ENCODE measurements at regions not wholly inside any gene's neighbourhood (a gene's known extent, or its start where the extent isn't known, plus 50 kb on each side); places are given as distances from the start of the nearest gene placed in this dataset.

- intact Hi-C loops (cut with micrococcal nuclease) = no loop called here
- Mint-ChIP-seq H3K9me3 (peaks cover 5% of the 10 kb centered on the region), H3K27ac (no peak overlapping the region), H3K27me3 (ENCODE audit: low read depth) (no peaks in the 10 kb centered on the region), H3K36me3 (ENCODE audit: low read depth) (no peaks in the 10 kb centered on the region), H3K4me3 (ENCODE audit: low read depth) (no peak overlapping the region), H3K4me1 (ENCODE audit: low read depth) (no peaks in the 10 kb centered on the region)
- no peak for DNase-seq (ENCODE audit: low spot score)
Observed at GRCh38 chr4:182066037-182066436, 177.2 kb upstream of the TENM3 start.

GRCh38 chr4:182067828-182068227 is 175.4 kb upstream of the TENM3 start:
- peaks cover 5% of the 10 kb centered on the region for H3K9me3 Mint-ChIP-seq
- H3K27me3 Mint-ChIP-seq (ENCODE audit: low read depth) = no peaks in the 10 kb centered on the region
- no peak overlapping the region for H3K4me3 Mint-ChIP-seq (ENCODE audit: low read depth)
- no peaks in the 10 kb centered on the region for H3K36me3 Mint-ChIP-seq (ENCODE audit: low read depth)
- DNase-seq (ENCODE audit: low spot score) = no peak
- no peaks in the 10 kb centered on the region for H3K4me1 Mint-ChIP-seq (ENCODE audit: low read depth)
- intact Hi-C loops (cut with micrococcal nuclease) = no loop called here
- H3K27ac Mint-ChIP-seq = no peak overlapping the region

GRCh38 chr4:182068920-182069319 is 174.3 kb upstream of the TENM3 start:
- Mint-ChIP-seq H3K4me1 (ENCODE audit: low read depth) (no peaks in the 10 kb centered on the region), H3K27ac (no peak overlapping the region), H3K4me3 (ENCODE audit: low read depth) (no peak overlapping the region), H3K36me3 (ENCODE audit: low read depth) (no peaks in the 10 kb centered on the region), H3K27me3 (ENCODE audit: low read depth) (no peaks in the 10 kb centered on the region), H3K9me3 (no peaks in the 10 kb centered on the region)
- intact Hi-C loops (cut with micrococcal nuclease) = no loop called here
- DNase-seq (ENCODE audit: low spot score) = no peak

GRCh38 chr4:182073278-182073677 is 169.9 kb upstream of the TENM3 start:
- Mint-ChIP-seq H3K4me3 (ENCODE audit: low read depth) (no peak overlapping the region), H3K27ac (no peak overlapping the region), H3K4me1 (ENCODE audit: low read depth) (no peaks in the 10 kb centered on the region), H3K9me3 (no peaks in the 10 kb centered on the region), H3K27me3 (ENCODE audit: low read depth) (no peaks in the 10 kb centered on the region), H3K36me3 (ENCODE audit: low read depth) (no peaks in the 10 kb centered on the region)
- no peak for DNase-seq (ENCODE audit: low spot score)
- intact Hi-C loops (cut with micrococcal nuclease) = no loop called here

GRCh38 chr4:182074139-182074538 is 169.1 kb upstream of the TENM3 start:
- Mint-ChIP-seq H3K27me3 (ENCODE audit: low read depth) (no peaks in the 10 kb centered on the region), H3K4me1 (ENCODE audit: low read depth) (no peaks in the 10 kb centered on the region), H3K27ac (no peak overlapping the region), H3K36me3 (ENCODE audit: low read depth) (no peaks in the 10 kb centered on the region), H3K9me3 (no peaks in the 10 kb centered on the region), H3K4me3 (ENCODE audit: low read depth) (no peak overlapping the region)
- intact Hi-C loops (cut with micrococcal nuclease) = no loop called here
- no peak for DNase-seq (ENCODE audit: low spot score)

- Mint-ChIP-seq H3K4me3 (ENCODE audit: low read depth) (no peak overlapping the region), H3K27ac (no peak overlapping the region), H3K9me3 (no peaks in the 10 kb centered on the region), H3K4me1 (ENCODE audit: low read depth) (no peaks in the 10 kb centered on the region), H3K36me3 (ENCODE audit: low read depth) (no peaks in the 10 kb centered on the region), H3K27me3 (ENCODE audit: low read depth) (no peaks in the 10 kb centered on the region)
- no peak for DNase-seq (ENCODE audit: low spot score)
- intact Hi-C loops (cut with micrococcal nuclease) = no loop called here
Observed at GRCh38 chr4:182074810-182075209, 168.4 kb upstream of the TENM3 start.

GRCh38 chr4:182082910-182083309 is 160.3 kb upstream of the TENM3 start:
- Mint-ChIP-seq H3K9me3 (no peaks in the 10 kb centered on the region), H3K4me1 (ENCODE audit: low read depth) (no peaks in the 10 kb centered on the region), H3K36me3 (ENCODE audit: low read depth) (no peaks in the 10 kb centered on the region)

GRCh38 chr4:182083671-182084410 is 159.4 kb upstream of the TENM3 start:
- no peaks in the 10 kb centered on the region for H3K4me1 Mint-ChIP-seq (ENCODE audit: low read depth)
- no peaks in the 10 kb centered on the region for H3K9me3 Mint-ChIP-seq
- H3K4me3 Mint-ChIP-seq (ENCODE audit: low read depth) = no peak overlapping the region
- intact Hi-C loops (cut with micrococcal nuclease) = no loop called here
- H3K36me3 Mint-ChIP-seq (ENCODE audit: low read depth) = no peaks in the 10 kb centered on the region
- no peaks in the 10 kb centered on the region for H3K27me3 Mint-ChIP-seq (ENCODE audit: low read depth)
- no peak for DNase-seq (ENCODE audit: low spot score)
- no peak overlapping the region for H3K27ac Mint-ChIP-seq

More at GRCh38 chr4:182082910-182083309, 160.3 kb upstream of the TENM3 start:
- H3K27me3 Mint-ChIP-seq (ENCODE audit: low read depth) = no peaks in the 10 kb centered on the region
- no peak overlapping the region for H3K27ac Mint-ChIP-seq
- DNase-seq (ENCODE audit: low spot score) = no peak
- intact Hi-C loops (cut with micrococcal nuclease) = no loop called here
- no peak overlapping the region for H3K4me3 Mint-ChIP-seq (ENCODE audit: low read depth)

- no peak for DNase-seq (ENCODE audit: low spot score)
- H3K4me1 Mint-ChIP-seq (ENCODE audit: low read depth) = no peaks in the 10 kb centered on the region
- H3K27ac Mint-ChIP-seq = no peak overlapping the region
- H3K9me3 Mint-ChIP-seq = no peaks in the 10 kb centered on the region
- no peak overlapping the region for H3K4me3 Mint-ChIP-seq (ENCODE audit: low read depth)
- intact Hi-C loops (cut with micrococcal nuclease) = no loop called here
- no peaks in the 10 kb centered on the region for H3K36me3 Mint-ChIP-seq (ENCODE audit: low read depth)
- no peaks in the 10 kb centered on the region for H3K27me3 Mint-ChIP-seq (ENCODE audit: low read depth)
Observed at GRCh38 chr4:182085051-182085480, 158.1 kb upstream of the TENM3 start.

GRCh38 chr4:182089326-182089725 is 153.9 kb upstream of the TENM3 start:
- no peaks in the 10 kb centered on the region for H3K4me1 Mint-ChIP-seq (ENCODE audit: low read depth)
- no peaks in the 10 kb centered on the region for H3K9me3 Mint-ChIP-seq
- intact Hi-C loops (cut with micrococcal nuclease) = no loop called here

GRCh38 chr4:182090186-182090585 is 153.0 kb upstream of the TENM3 start:
- H3K27me3 Mint-ChIP-seq (ENCODE audit: low read depth) = no peaks in the 10 kb centered on the region

More at GRCh38 chr4:182089326-182089725, 153.9 kb upstream of the TENM3 start:
- H3K36me3 Mint-ChIP-seq (ENCODE audit: low read depth) = no peaks in the 10 kb centered on the region
- no peak overlapping the region for H3K27ac Mint-ChIP-seq
- H3K4me3 Mint-ChIP-seq (ENCODE audit: low read depth) = no peak overlapping the region
- no peak for DNase-seq (ENCODE audit: low spot score)
- H3K27me3 Mint-ChIP-seq (ENCODE audit: low read depth) = no peaks in the 10 kb centered on the region

GRCh38 chr4:182091128-182091527 is 152.1 kb upstream of the TENM3 start:
- H3K36me3 Mint-ChIP-seq (ENCODE audit: low read depth) = no peaks in the 10 kb centered on the region
- H3K27me3 Mint-ChIP-seq (ENCODE audit: low read depth) = no peaks in the 10 kb centered on the region
- no peak overlapping the region for H3K4me3 Mint-ChIP-seq (ENCODE audit: low read depth)
- DNase-seq (ENCODE audit: low spot score) = no peak
- intact Hi-C loops (cut with micrococcal nuclease) = no loop called here
- H3K4me1 Mint-ChIP-seq (ENCODE audit: low read depth) = no peaks in the 10 kb centered on the region
- no peak overlapping the region for H3K27ac Mint-ChIP-seq
- H3K9me3 Mint-ChIP-seq = peaks cover 12% of the 10 kb centered on the region

More at GRCh38 chr4:182090186-182090585, 153.0 kb upstream of the TENM3 start:
- H3K36me3 Mint-ChIP-seq (ENCODE audit: low read depth) = no peaks in the 10 kb centered on the region
- H3K27ac Mint-ChIP-seq = no peak overlapping the region
- H3K9me3 Mint-ChIP-seq = peaks cover 8% of the 10 kb centered on the region
- no peak overlapping the region for H3K4me3 Mint-ChIP-seq (ENCODE audit: low read depth)
- intact Hi-C loops (cut with micrococcal nuclease) = no loop called here
- DNase-seq (ENCODE audit: low spot score) = no peak
- H3K4me1 Mint-ChIP-seq (ENCODE audit: low read depth) = no peaks in the 10 kb centered on the region

GRCh38 chr4:182093431-182093831 is 149.8 kb upstream of the TENM3 start:
- H3K27ac Mint-ChIP-seq = no peak overlapping the region
- no peak for DNase-seq (ENCODE audit: low spot score)
- H3K4me3 Mint-ChIP-seq (ENCODE audit: low read depth) = no peak overlapping the region
- no peaks in the 10 kb centered on the region for H3K4me1 Mint-ChIP-seq (ENCODE audit: low read depth)
- H3K27me3 Mint-ChIP-seq (ENCODE audit: low read depth) = no peaks in the 10 kb centered on the region
- intact Hi-C loops (cut with micrococcal nuclease) = no loop called here
- peaks cover 12% of the 10 kb centered on the region for H3K9me3 Mint-ChIP-seq
- H3K36me3 Mint-ChIP-seq (ENCODE audit: low read depth) = no peaks in the 10 kb centered on the region

Data from activated T-helper 2 cell treated with anti-CD3 and anti-CD28 coated beads, Interferon-gamma antibody, Interleukin-2, Interleukin-4, amounts not matched to agents 10 μg/mL and 5 μg/mL and 100 μg/mL, durations not matched to agents 14 hours and 24 hours and 36 hours (primary cell).